ENCODE measurements at regions not wholly inside any gene's neighbourhood (a gene's known extent, or its start where the extent isn't known, plus 50 kb on each side); places are given as distances from the start of the nearest gene placed in this dataset.

DNA sequence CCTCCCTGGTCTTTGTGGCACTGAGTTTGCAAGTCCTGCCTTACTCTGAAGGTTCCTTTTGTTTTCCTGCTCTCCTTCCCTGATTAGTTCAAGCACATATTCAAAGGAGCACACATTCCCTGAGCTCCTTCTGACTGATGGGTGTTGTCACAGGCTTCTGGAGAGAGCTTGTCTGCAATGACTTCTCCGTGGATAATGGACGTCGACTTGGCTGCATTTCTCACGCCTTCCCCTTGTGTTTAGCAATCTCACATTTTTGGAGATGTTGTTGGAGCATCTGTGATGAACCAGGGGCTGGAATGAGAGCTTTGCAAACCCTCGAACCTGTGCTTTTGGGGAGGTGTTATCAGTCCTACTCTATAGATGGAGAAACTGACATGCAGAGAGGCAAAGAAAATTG lies 375.4 kb upstream of the PROK2 start:
- no peak for DNase-seq

- no peak for DNase-seq
These were observed 374.5 kb upstream of the PROK2 start for GRCh38 chr3:72159487-72159886.

GRCh38 chr3:72158639-72159326 lies 373.8 kb upstream of the PROK2 start:
- no peak for DNase-seq

DNA sequence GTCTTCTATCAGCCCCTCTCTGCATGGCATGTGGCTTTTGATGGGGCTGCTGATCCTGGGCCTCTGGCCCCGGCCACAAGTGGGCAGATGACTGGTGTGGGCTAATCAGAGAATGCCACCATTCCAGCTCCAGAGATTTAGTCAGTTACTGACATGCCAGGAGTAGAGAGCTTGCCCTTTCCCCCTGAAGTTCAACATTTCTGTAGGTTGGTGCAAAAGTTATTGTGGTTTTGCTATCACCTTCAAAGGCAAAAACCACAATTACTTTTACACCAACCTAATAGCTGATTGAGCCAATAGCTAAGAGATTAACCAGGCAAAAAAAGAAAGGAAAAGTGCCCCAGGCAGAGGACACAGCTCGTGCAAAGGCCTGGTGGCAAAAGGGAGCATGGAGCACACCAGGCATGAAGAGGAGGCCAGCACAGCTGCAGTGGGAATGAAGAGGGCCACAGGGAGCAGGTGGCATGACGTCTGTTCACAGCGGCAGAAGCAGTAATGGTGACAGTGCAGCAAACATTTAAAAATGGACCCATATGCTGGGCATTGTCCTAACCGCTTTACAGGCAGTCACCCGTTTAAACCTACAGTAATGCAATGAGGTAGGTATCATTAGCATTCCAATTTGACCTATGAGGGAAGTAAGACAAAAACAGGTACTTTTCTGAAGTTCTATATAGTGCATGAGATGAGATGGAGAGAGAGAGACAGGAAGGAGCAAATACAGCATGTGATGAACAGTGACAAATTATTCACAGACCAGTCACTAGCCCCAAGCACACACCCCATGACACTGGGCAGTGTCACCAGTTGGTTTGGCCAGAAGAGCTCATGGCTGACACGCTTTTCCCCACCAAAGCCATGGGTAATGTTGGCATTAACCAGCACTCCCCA lies 373.0 kb upstream of the PROK2 start:
- DNase-seq, result no peak

- DNase-seq, result peak; percentile 38
These were observed 370.6 kb upstream of the PROK2 start for GRCh38 chr3:72155391-72156064.

- no peak for DNase-seq
These were observed 369.7 kb upstream of the PROK2 start for GRCh38 chr3:72154391-72155335.

GRCh38 chr3:72153477-72154314 lies 368.7 kb upstream of the PROK2 start:
- DNase-seq, result no peak

DNA sequence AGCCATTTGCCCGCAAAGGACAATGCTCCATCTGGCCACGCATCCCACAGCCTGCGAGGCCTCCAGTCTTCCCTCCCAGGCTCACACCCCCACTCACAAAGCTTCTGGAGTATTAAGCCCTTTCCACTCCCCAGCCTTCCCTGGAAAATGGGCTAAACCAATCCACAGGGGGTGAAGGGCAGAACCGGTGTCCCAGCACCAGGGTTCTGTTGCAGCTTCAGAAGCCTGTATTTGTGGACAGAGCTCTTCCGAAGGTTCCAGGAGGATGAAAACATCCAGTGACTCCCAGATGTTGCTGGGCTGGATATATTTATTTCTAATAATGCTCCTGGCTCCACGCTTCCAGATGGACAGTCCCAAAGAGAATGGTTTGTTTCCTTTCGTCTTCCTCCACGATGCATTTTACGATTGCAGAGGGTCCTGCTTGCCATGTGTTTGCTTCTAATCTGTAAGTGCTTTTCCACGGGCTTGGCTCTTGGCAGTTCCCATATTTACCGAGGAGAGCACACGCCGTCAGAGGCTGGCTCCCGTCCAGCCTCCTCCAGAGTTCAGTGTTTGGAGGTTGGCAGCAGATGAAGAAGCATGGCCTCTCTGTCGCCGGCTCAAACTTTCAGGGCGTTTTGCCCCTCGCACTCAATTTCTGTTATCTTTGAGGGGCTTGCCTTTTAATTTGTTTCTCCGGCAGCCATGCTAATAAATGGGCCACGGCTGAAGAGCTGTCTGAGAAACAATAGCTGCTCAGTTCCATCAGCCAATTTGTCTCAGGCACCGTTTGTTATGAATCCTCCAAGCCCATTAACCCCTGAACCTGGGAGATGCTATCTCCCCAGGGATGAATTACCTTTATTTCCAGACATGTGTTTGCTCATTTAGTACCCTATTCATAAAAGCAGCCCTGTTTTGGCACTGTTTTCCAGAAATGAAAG lies 367.9 kb upstream of the PROK2 start:
- no peak for DNase-seq

DNA sequence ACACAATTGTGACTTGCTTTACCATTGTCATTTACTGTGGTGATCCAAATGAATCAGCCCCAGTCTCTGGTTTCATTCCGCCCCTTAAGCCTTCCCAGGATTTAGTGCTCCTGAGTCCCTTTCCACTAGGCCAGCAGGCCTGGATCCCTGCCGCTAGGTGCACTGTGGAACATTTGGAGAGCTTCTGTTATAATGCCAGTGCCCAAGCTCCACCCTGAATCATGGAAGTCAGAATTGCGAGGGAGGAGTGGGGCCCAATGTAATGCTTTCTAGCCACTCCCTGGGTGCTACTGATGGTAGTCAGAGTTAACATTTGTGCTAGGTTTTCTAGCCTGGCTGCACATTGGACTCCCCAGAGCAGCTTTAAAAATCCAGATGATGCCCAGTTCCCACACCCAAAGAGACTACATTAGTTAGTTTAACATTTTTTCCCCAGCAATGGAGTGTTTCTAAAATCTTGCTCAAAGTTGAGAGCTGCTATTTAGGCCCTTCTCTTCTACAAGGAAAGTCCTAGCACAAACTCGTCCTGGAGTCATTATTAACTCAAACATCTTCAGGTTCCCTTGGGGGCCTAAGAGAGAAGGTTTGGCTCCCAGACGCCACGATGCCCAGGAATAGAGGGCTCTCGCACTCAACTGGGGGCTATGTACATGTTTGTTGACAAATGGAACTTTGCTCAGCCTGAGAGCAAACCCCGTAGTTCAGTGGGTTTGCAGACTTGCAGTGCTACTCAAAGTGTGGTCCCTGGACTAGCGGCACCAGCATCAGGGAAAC lies 366.7 kb upstream of the PROK2 start:
- DNase-seq, result no peak

GRCh38 chr3:72150634-72151412 lies 365.9 kb upstream of the PROK2 start:
- DNase-seq, result no peak

DNA sequence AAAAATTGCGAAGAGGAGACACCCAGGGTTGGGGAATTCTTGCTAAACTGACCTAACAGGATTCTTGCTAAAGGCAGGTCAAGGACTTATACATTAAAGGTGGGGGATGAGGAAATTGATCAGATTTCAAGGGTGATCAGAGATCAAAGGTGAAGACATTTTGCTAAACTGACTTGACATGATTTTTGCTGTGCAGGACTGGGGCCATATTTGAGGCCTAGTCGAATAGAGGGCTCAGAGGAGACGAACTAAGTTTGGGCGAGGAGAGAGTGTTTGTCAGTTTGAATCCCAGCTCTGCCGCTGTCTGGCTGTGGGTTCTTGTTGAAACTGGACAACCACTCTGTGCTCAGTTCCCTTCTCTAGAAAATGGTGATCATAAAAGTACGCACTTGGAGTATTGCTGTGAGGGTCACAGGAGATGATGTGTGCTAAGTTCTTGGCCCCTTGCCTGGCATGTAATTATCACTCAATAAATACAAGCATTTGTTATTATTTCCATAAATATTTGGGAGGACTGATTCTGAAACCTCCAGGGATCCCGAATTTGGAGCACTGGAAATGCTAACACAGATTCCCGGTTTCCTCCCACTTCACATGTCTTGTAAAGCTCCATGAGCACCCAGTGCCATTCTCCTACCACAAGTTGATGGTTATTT lies 364.8 kb upstream of the PROK2 start:
- no peak for DNase-seq

- DNase-seq, result no peak
These were observed 362.7 kb upstream of the PROK2 start for GRCh38 chr3:72147600-72147999.

- DNase-seq, result no peak
These were observed 360.8 kb upstream of the PROK2 start for GRCh38 chr3:72145506-72146380.

DNA sequence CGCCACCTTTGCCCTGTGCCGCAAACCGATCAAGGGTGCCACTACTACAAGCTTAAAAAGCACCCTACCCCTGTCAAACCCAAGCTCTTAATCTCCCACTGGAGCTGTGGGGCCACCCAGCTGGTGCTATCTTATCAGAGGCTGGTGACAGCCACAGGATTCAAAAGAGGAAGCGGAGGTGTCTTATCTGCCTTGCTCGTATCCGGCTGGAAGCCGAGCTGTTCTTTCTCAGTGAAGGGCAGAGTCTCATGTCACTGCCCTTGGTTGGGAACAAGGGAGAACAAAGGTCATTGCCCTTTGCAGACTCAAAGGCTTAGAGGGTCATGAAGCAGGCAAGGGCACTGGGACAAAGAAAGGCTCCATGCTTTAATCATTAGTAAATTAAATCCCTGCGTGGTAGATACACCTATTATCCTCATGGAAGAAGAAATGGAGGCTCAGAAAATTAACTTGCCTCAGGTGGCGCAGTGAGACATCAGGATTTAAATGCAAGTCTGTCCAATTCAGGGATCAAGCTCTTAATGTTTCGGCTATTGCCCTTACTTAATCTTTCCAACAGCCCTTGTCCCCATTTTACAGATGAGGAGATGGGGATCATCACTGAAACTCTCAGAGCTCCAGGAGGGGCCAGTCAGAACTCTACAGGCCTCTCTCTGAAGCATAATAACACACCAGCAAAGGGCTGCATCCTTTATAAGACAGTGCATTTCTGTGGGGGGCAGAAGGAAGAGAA lies 360.0 kb upstream of the PROK2 start:
- DNase-seq, result no peak

DNA sequence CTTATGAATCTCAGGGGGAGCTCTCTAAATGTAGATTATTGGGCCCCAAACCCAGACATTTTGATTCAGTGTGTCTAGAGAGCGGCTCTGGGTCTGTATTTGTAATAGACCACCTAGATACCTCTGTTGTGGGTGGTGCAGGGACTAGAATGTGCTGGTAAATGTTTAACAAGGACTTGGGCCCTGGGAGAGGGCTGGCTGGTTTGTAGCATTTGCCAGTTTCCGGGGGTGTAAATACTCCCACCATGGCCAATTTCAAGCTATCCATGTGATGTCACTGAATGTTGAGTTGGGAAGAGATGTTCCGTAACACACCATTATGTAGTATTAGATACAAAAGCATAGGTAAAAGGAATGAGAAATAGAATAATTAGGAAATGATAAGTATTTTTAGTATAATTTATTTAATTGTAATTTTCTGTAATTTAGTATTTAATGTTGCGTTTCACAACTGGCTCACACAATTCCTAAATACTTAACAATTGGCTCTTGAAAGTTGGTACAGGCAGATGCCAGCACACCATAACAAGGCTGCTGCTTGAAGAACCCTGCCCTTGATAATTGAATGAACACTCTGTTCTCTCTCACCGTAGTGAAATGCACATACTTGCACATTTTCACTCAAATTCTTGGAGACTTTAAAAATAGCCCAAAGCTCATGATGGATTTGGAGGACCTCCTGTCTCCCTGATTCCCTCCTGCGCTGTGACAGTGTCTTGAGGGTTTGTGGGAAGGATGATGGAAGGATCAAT lies 359.2 kb upstream of the PROK2 start:
- no peak for DNase-seq

- DNase-seq, result no peak
These were observed 358.4 kb upstream of the PROK2 start for GRCh38 chr3:72143322-72143721.

All from 8988T (cell line).